IMR-90 (cell line): ENCODE measurements at regions not wholly inside any gene's neighbourhood (a gene's known extent, or its start where the extent isn't known, plus 50 kb on each side); places are given as distances from the start of the nearest gene placed in this dataset.

Experiments used
- ATAC-seq: fragments of 200-7000 bp; cut with Tn5 transposase; 2 replicates; pipeline ENCODE4 v1.9.1; 2020; ENCODE audit warnings: low read depth, mild to moderate bottlenecking, moderate library complexity
- BruUV-seq: library from RNA; stranded (reverse); fragments of 400-500 nt; replicated peaks from 2 replicates; lab custom pipeline; 2021; lab: Mats Ljungman, UMichigan
- CTCF ChIA-PET: fragments of 300-600 bp; formaldehyde crosslinking; extraction: SDS; loops from one replicate; lab custom pipeline; 2021; ENCODE audit warnings: antibody characterized with exemption; lab: Yijun Ruan, JAX
- POLR2A ChIA-PET: fragments of 300-600 bp; sonication (Branson Sonifier 250); formaldehyde crosslinking; loops from one replicate; lab custom pipeline; 2022; ENCODE audit warnings: antibody characterized with exemption; ENCODE audit not compliant: unreplicated experiment; lab: Charles Lee
- DNase-seq: peaks from one replicate; pipeline ENCODE4 v3.0.0; 2013
- H2AFZ ChIP-seq: replicated peaks from 2 replicates; pipeline ENCODE3; 2013; ENCODE audit warnings: low read length, mild to moderate bottlenecking; ENCODE audit not compliant: poor library complexity
- H2AK5ac ChIP-seq: 2 replicates; pipeline ENCODE4 v1.6.1; 2013; ENCODE audit warnings: low read depth, low read length, inconsistent platforms
- H2AK9ac ChIP-seq: replicated peaks from 2 replicates; pipeline ENCODE3; 2013; ENCODE audit warnings: mild to moderate bottlenecking, low read depth, low read length, moderate library complexity; ENCODE audit not compliant: poor library complexity
- H2BK120ac ChIP-seq: 2 replicates; pipeline ENCODE4 v1.6.1; 2013; ENCODE audit warnings: low read depth, low read length, inconsistent platforms
- H2BK15ac ChIP-seq: 3 replicates; pipeline ENCODE4 v1.6.1; 2013; ENCODE audit warnings: low read depth, low read length, inconsistent platforms
- H2BK20ac ChIP-seq: 2 replicates; pipeline ENCODE4 v1.6.1; 2013; ENCODE audit warnings: low read depth, mild to moderate bottlenecking, inconsistent platforms, low read length, moderate library complexity
- H2BK5ac ChIP-seq: 2 replicates; pipeline ENCODE4 v1.6.1; 2013; ENCODE audit warnings: mild to moderate bottlenecking, low read depth, low read length, inconsistent platforms; ENCODE audit not compliant: poor library complexity, severe bottlenecking
- H3K14ac ChIP-seq: replicated peaks from 2 replicates; pipeline ENCODE4 v1.6.1; 2013; ENCODE audit warnings: low read depth, low read length, inconsistent platforms
- H3K18ac ChIP-seq: 2 replicates; pipeline ENCODE4 v1.6.1; 2013; ENCODE audit warnings: low read depth, low read length, control low read depth
- H3K23ac ChIP-seq: 2 replicates; pipeline ENCODE4 v1.6.1; 2013; ENCODE audit warnings: low read depth, low read length, inconsistent platforms
- H3K27ac ChIP-seq: 2 replicates; pipeline ENCODE4 v1.5.1; 2013; ENCODE audit warnings: mild to moderate bottlenecking, control low read depth, low read length; ENCODE audit not compliant: insufficient read depth
- H3K27me3 ChIP-seq: 2 replicates; pipeline ENCODE4 v1.6.1; 2013; ENCODE audit warnings: low read length; ENCODE audit not compliant: control insufficient read depth, insufficient read depth
- H3K36me3 ChIP-seq: 2 replicates; pipeline ENCODE4 v1.6.1; 2013; ENCODE audit warnings: low read length, mixed read lengths; ENCODE audit not compliant: control insufficient read depth, insufficient read depth
- H3K4ac ChIP-seq: 2 replicates; pipeline ENCODE4 v1.6.1; 2013; ENCODE audit warnings: low read depth, low read length, inconsistent platforms
- H3K4me1 ChIP-seq: 2 replicates; pipeline ENCODE4 v1.6.1; 2013; ENCODE audit warnings: low read length, mixed read lengths; ENCODE audit not compliant: control insufficient read depth, insufficient read depth
- H3K4me2 ChIP-seq: 2 replicates; pipeline ENCODE4 v1.6.1; 2013; ENCODE audit warnings: low read depth, mild to moderate bottlenecking, control low read depth, low read length, moderate library complexity
- H3K4me3 ChIP-seq: 2 replicates; pipeline ENCODE4 v1.5.1; 2013; ENCODE audit warnings: low read depth, mild to moderate bottlenecking, control low read depth, low read length, moderate library complexity; ENCODE audit not compliant: insufficient read depth
- H3K56ac ChIP-seq: 2 replicates; pipeline ENCODE4 v1.6.1; 2013; ENCODE audit warnings: low read length, inconsistent platforms; ENCODE audit not compliant: insufficient read depth; ENCODE audit errors: extremely low read depth
- H3K79me1 ChIP-seq, 2 experiments: 2 replicates each; pipeline ENCODE4 v1.6.1; 2013; ENCODE audit warnings: low read length in 2 of 2, inconsistent platforms in 1 of 2, low read depth in 1 of 2
- H3K9ac ChIP-seq: 2 replicates; pipeline ENCODE4 v1.6.1; 2013; ENCODE audit warnings: low read depth, low read length, control low read depth
- H3K9me1 ChIP-seq: 2 replicates; pipeline ENCODE4 v1.6.1; 2013; ENCODE audit warnings: low read length, inconsistent platforms; ENCODE audit not compliant: insufficient read depth
- H3K9me3 ChIP-seq: 2 replicates; pipeline ENCODE4 v1.6.1; 2013; ENCODE audit warnings: low read length; ENCODE audit not compliant: control insufficient read depth, insufficient read depth
- H4K20me1 ChIP-seq: 2 replicates; pipeline ENCODE4 v1.6.1; 2013; ENCODE audit warnings: low read length, inconsistent platforms; ENCODE audit not compliant: insufficient read depth
- H4K5ac ChIP-seq: 2 replicates; pipeline ENCODE4 v1.6.1; 2013; ENCODE audit warnings: mild to moderate bottlenecking, low read depth, low read length, control low read depth
- H4K8ac ChIP-seq, 2 experiments: 2 replicates each; pipeline ENCODE4 v1.6.1; 2013; ENCODE audit warnings: low read depth in 2 of 2, low read length in 2 of 2, control low read depth in 1 of 2, inconsistent platforms in 1 of 2
- H4K91ac ChIP-seq: 2 replicates; pipeline ENCODE4 v1.6.1; 2013; ENCODE audit warnings: low read depth, low read length, inconsistent platforms; ENCODE audit not compliant: insufficient read depth
- BHLHE40 ChIP-seq: fragments of 150-350 bp; IDR thresholded peaks from 2 replicates; pipeline ENCODE4 v1.6.1; 2016; ENCODE audit warnings: mild to moderate bottlenecking, low read depth, low read length
- FOS ChIP-seq: fragments of 150-350 bp; IDR thresholded peaks from 2 replicates; pipeline ENCODE4 v1.6.1; 2016; ENCODE audit warnings: low read depth, low read length
- MAFK ChIP-seq: IDR thresholded peaks from 2 replicates; pipeline ENCODE4 v1.6.1; 2012; ENCODE audit warnings: low read depth, low read length, improper control_type of control experiment
- MAZ ChIP-seq: IDR thresholded peaks from 2 replicates; pipeline ENCODE4 v1.6.1; 2012; ENCODE audit warnings: low read depth, mild to moderate bottlenecking, low read length, improper control_type of control experiment, moderate library complexity, borderline replicate concordance
- MXI1 ChIP-seq: IDR thresholded peaks from 2 replicates; pipeline ENCODE4 v1.6.1; 2012; ENCODE audit warnings: low read depth, mild to moderate bottlenecking, low read length, moderate library complexity, borderline replicate concordance
- RAD21 ChIP-seq: IDR thresholded peaks from 2 replicates; pipeline ENCODE4 v1.6.1; 2012; ENCODE audit warnings: low read length, improper control_type of control experiment
- RCOR1 ChIP-seq: IDR thresholded peaks from 2 replicates; pipeline ENCODE4 v1.6.1; 2012; ENCODE audit warnings: mild to moderate bottlenecking, low read length, improper control_type of control experiment; ENCODE audit not compliant: insufficient replicate concordance
- RFX5 ChIP-seq: IDR thresholded peaks from 2 replicates; pipeline ENCODE4 v1.8.0; 2012; ENCODE audit warnings: low read depth, mild to moderate bottlenecking, low read length, moderate library complexity
- SMC3 ChIP-seq: fragments of 150-350 bp; IDR thresholded peaks from 2 replicates; pipeline ENCODE4 v1.6.1; 2016; ENCODE audit warnings: low read depth, mild to moderate bottlenecking, antibody characterized with exemption, low read length, moderate library complexity
- WGBS, 2 experiments: methylation state at CpG; one replicate each; pipeline versions ENCODE4 v1.1.5 to v1.1.7; 2013; ENCODE audit warnings: missing lambda C conversion rate in 2 of 2; ENCODE audit not compliant: insufficient read length in 1 of 2; ENCODE audit errors: extremely low coverage in 2 of 2; 5-methylcytosine and 5-hydroxymethylcytosine counted together
- dilution Hi-C: fragments of 300-500 bp; cut with HindIII; formaldehyde crosslinking; loops from one replicate; pipeline ENCODE4 v1.14.3; 2018; ENCODE audit warnings: low sequenced_read_pairs; ENCODE audit not compliant: unreplicated experiment
- in situ Hi-C: fragments of 300-500 bp; cut with MboI; formaldehyde crosslinking; loops from 3 replicates; pipeline ENCODE4 v1.14.3; 2019; ENCODE audit warnings: low sequenced_read_pairs, inconsistent platforms, mixed read lengths
- intact Hi-C: fragments of 100-400 bp; cut with micrococcal nuclease; formaldehyde crosslinking; loops from 2 replicates; pipeline ENCODE4 v1.10.0; 2022
- TF ChIP-seq, protein P1 (sequence below): fragments of 150-350 bp; IDR thresholded peaks from 2 replicates; pipeline ENCODE4 v1.6.1; 2017; ENCODE audit warnings: mild to moderate bottlenecking, antibody characterized with exemption, low read length, low read depth
- TF ChIP-seq, protein P2 (sequence below): conservative IDR thresholded peaks from 2 replicates; pipeline ENCODE4 v1.5.1; 2012; ENCODE audit warnings: mild to moderate bottlenecking, low read depth, low read length, improper control_type of control experiment

DNA sequence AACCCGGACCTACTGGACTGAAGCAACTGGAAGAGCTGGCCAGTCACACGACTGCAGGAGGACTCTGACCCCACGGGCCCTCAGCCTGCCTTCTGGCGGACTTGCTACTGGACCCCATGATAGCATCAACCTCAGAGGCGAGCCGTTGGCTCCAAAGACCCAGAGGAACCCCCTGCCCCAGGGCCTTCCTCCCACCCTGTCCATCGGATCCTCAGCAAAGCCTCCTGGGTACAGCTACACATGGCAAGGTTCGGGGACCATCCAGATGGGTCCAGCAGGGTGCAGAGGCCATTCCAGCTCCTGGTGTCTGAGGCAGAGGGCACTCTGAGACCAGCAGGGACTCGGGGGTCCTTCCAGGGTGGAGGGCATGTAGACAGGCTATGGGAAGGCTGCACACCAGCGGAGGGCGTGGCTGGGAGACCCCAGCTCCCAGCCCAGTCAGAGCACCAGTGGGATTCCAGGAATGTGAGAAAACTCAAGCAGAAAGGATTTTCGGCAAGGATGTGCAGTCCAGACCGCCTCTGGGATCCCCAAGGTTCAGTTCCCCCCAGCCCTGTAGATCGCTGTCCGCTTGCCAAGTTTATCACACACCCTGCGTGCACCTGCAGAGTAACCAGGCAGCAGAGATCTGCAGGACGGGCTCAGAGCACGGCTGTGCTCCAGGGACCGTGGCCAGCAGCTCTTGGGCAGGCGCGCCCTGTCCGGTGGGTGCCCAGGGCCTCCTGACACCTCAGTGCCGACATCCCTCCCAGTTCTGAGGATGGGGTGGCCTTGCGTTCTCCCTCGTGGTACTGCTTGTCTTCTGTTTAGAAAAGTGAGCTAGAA is 89.8 kb upstream of the PPP2R2D start:
- Histone ChIP-seq H3K79me1 (no peaks in the 10 kb centered on the region), H3K27me3 (no peaks in the 10 kb centered on the region), H4K20me1 (no peaks in the 10 kb centered on the region), H3K9me1 (no peaks in the 10 kb centered on the region), H3K4me2 (no peak overlapping the region), H3K18ac (no peak overlapping the region), H3K23ac (no peak overlapping the region), H3K9me3 (peaks cover 42% of the 10 kb centered on the region), H2BK20ac (no peak overlapping the region), H4K91ac (no peak overlapping the region), H3K14ac (no peak overlapping the region), H3K9ac (no peak overlapping the region), H2AK9ac (no peak overlapping the region), H3K4ac (no peak overlapping the region), H2BK5ac (no peak overlapping the region), H3K56ac (no peak overlapping the region), H2BK15ac (no peak overlapping the region), H3K27ac (no peak overlapping the region), H3K36me3 (no peaks in the 10 kb centered on the region), H3K4me3 (no peak overlapping the region), H4K8ac (no peak overlapping the region), H2AK5ac (no peak overlapping the region), H4K5ac (no peak overlapping the region), H2BK120ac (no peak overlapping the region), H2AFZ (no peak overlapping the region), H3K4me1 (no peaks in the 10 kb centered on the region)
- POLR2A ChIA-PET: no interaction called here
- TF ChIP-seq MXI1 (no peak), SMC3 (no peak), MAFK (no peak), RCOR1 (no peak), RFX5 (no peak), MAZ (no peak), RAD21 (no peak), FOS (no peak), BHLHE40 (no peak)
- TF ChIP-seq, protein P1, sequence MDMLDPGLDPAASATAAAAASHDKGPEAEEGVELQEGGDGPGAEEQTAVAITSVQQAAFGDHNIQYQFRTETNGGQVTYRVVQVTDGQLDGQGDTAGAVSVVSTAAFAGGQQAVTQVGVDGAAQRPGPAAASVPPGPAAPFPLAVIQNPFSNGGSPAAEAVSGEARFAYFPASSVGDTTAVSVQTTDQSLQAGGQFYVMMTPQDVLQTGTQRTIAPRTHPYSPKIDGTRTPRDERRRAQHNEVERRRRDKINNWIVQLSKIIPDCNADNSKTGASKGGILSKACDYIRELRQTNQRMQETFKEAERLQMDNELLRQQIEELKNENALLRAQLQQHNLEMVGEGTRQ: no peak
- TF ChIP-seq, protein P2, sequence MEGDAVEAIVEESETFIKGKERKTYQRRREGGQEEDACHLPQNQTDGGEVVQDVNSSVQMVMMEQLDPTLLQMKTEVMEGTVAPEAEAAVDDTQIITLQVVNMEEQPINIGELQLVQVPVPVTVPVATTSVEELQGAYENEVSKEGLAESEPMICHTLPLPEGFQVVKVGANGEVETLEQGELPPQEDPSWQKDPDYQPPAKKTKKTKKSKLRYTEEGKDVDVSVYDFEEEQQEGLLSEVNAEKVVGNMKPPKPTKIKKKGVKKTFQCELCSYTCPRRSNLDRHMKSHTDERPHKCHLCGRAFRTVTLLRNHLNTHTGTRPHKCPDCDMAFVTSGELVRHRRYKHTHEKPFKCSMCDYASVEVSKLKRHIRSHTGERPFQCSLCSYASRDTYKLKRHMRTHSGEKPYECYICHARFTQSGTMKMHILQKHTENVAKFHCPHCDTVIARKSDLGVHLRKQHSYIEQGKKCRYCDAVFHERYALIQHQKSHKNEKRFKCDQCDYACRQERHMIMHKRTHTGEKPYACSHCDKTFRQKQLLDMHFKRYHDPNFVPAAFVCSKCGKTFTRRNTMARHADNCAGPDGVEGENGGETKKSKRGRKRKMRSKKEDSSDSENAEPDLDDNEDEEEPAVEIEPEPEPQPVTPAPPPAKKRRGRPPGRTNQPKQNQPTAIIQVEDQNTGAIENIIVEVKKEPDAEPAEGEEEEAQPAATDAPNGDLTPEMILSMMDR: no peak
- WGBS, 2 experiments: 61% methylated on average over 15 of the region's 25 CpGs; no CpG with 5 or more reads in 1 of the 2 experiments
- in situ Hi-C loops (no loop called here), dilution Hi-C loops (no loop called here), intact Hi-C loops (no loop called here)
- BruUV-seq: no TSS peak
- DNase-seq: no peak
- CTCF ChIA-PET: no interaction called here
- ATAC-seq: no peak
